Common myeloid progenitor, CD34-positive (primary cell): ENCODE measurements at regions not wholly inside any gene's neighbourhood (a gene's known extent, or its start where the extent isn't known, plus 50 kb on each side); places are given as distances from the start of the nearest gene placed in this dataset.

Experiments
- CTCF ChIA-PET: fragments of 350-600 bp; sonication (Branson Sonifier 250); formaldehyde crosslinking; loops from one replicate; lab custom pipeline; 2021; ENCODE audit warnings: antibody characterized with exemption; lab: Charles Lee
- POLR2A ChIA-PET: fragments of 350-600 bp; sonication (Branson Sonifier 250); formaldehyde crosslinking; loops from one replicate; lab custom pipeline; 2021; ENCODE audit warnings: antibody characterized with exemption; lab: Charles Lee
- DNase-seq, 3 donors: peaks; one replicate each; pipeline versions ENCODE4 v3.0.0 to v3.0.0-alpha.2; 2013
- H3K27ac ChIP-seq, 2 experiments: 1 replicate in 1 of 2; 2 replicates in 1 of 2; pipeline ENCODE4 v1.7.0; 2013; ENCODE audit warnings: inconsistent platforms in 2 of 2, low read length in 2 of 2, mild to moderate bottlenecking in 2 of 2, low read depth in 1 of 2, moderate library complexity in 1 of 2; ENCODE audit not compliant: severe bottlenecking in 2 of 2, insufficient read depth in 1 of 2, poor library complexity in 1 of 2
- H3K27me3 ChIP-seq, 5 experiments: replicated peaks in 2 of 5; 1 replicate in 3 of 5; 2 replicates in 2 of 5; pipeline versions ENCODE4 v1.6.1 to v1.7.0; 2013; ENCODE audit warnings: low read length in 4 of 5, mild to moderate bottlenecking in 2 of 5, moderate library complexity in 2 of 5, inconsistent platforms in 1 of 5; ENCODE audit not compliant: insufficient read depth in 5 of 5, control insufficient read depth in 4 of 5
- H3K36me3 ChIP-seq, 4 experiments: 1 replicate in 2 of 4; 2 replicates in 2 of 4; pipeline versions ENCODE4 v1.6.1 to v1.7.0; 2013; ENCODE audit warnings: low read length in 3 of 4, control low read depth in 1 of 4, mild to moderate bottlenecking in 1 of 4; ENCODE audit not compliant: control insufficient read depth in 4 of 4, insufficient read depth in 4 of 4
- H3K4me1 ChIP-seq, 4 experiments: 1 replicate in 3 of 4; 2 replicates in 1 of 4; pipeline versions ENCODE4 v1.6.1 to v1.7.1; 2013; ENCODE audit warnings: low read length in 3 of 4, mild to moderate bottlenecking in 3 of 4, control low read depth in 1 of 4, inconsistent platforms in 1 of 4, moderate library complexity in 1 of 4; ENCODE audit not compliant: control insufficient read depth in 4 of 4, insufficient read depth in 4 of 4; ENCODE audit errors: control extremely low read depth in 1 of 4
- H3K4me3 ChIP-seq, 7 experiments: 1 replicate in 4 of 7; 2 replicates in 3 of 7; pipeline versions ENCODE4 v1.5.1 to v1.7.0; 2013; ENCODE audit warnings: mild to moderate bottlenecking in 7 of 7, low read length in 6 of 7, moderate library complexity in 6 of 7, inconsistent platforms in 2 of 7, low read depth in 2 of 7, control low read depth in 1 of 7; ENCODE audit not compliant: insufficient read depth in 4 of 7, control insufficient read depth in 1 of 7; ENCODE audit errors: extremely low read depth in 1 of 7
- H3K9me3 ChIP-seq, 5 experiments: 1 replicate in 4 of 5; 2 replicates in 1 of 5; pipeline versions ENCODE4 v1.6.1 to v1.7.1; 2013; ENCODE audit warnings: low read length in 4 of 5, mild to moderate bottlenecking in 2 of 5, inconsistent platforms in 1 of 5, low read depth in 1 of 5, moderate library complexity in 1 of 5; ENCODE audit not compliant: control insufficient read depth in 4 of 5, insufficient read depth in 2 of 5; ENCODE audit errors: control extremely low read depth in 1 of 5
- WGBS: methylation state at CpG from one replicate; pipeline ENCODE4 v1.1.5; 2013; ENCODE audit not compliant: insufficient coverage; 5-methylcytosine and 5-hydroxymethylcytosine counted together

DNA sequence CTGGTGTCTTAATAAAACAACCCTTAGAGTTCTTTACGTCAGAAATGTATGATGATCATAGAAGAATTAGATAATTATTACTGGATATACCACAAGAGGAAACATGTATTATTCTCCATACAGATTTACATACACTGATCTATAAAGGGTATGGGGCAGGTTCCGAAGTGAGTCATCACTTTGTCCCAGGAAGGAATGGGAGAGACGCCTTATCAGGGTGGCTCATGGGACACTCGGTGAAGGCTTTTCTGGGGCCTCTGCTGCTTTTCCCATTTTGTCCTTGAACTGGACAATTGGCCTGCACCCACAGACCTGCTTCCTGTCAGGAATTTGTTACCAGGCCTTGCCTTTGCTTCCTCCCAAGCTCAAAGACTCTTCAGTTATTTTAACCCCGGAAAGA is 233.8 kb upstream of the RUNX1 start:
- POLR2A ChIA-PET = no interaction called here

DNA sequence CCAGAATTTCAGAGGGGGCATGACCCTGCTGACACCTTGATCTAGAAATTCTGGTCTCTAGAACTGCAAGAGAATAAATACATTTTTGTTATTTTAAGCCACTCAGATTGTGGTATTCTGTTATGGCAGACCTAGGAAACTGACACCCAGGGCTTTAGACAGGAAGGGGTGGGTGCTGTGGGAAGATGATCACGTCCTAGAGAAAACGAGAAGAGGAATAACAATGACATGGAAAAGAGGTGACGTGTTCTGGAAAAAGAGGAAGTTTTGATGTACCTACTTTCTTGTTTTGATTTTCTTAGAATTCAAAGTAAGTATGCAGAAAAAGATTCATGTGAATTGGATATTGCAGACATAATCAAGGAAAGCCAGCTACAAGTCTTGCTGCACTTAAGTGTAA is 232.9 kb upstream of the RUNX1 start:
- Histone ChIP-seq H3K27me3 (no peaks in the 10 kb centered on the region), H3K36me3 (no peaks in the 10 kb centered on the region), H3K4me3 (no peak overlapping the region), H3K27ac (no peak overlapping the region), H3K9me3 (peaks cover 0 to under 1% (median 0%) of the 10 kb centered on the region in 5 experiments), H3K4me1 (no peaks in the 10 kb centered on the region)
- ChIA-PET POLR2A (no interaction called here), CTCF (no interaction called here)
- whole genome bisulfite sequencing = 0% methylated on average over 3 of the region's 3 CpGs
- peak in 2 of 3 donors; percentile 7 to 9 for DNase-seq

More for the DNA sequence above, 233.8 kb upstream of the RUNX1 start:
- WGBS = 94% methylated on average over 4 of the region's 5 CpGs
- Histone ChIP-seq H3K4me1 (no peaks in the 10 kb centered on the region), H3K27me3 (no peaks in the 10 kb centered on the region), H3K27ac (no peak overlapping the region), H3K9me3 (peaks cover 1 to 7% (median 5%) of the 10 kb centered on the region in 5 experiments), H3K4me3 (no peak overlapping the region), H3K36me3 (no peaks in the 10 kb centered on the region)
- CTCF ChIA-PET = no interaction called here
- DNase-seq = no peak

DNA sequence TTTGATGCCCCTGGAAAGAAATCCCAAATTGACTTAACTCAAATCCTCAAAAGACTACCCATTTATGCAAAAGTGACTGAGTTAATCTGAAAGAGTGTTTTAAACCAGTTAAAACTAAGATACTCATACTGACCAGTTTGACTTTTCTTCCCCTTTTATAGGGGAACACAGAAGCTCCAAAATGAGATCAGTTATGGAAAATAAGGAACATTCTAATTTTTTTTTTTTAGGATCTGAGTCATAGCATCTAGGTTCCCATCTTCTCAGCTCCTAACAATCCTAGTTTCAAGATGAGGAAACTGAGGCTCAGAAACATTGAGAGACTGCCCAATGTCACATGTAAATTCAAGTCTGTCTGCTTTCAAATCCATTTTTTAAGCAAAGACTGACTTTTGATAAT is 231.1 kb upstream of the RUNX1 start:
- no peaks in the 10 kb centered on the region for H3K9me3 ChIP-seq
- POLR2A ChIA-PET = interaction anchor here (0.6 kb wide), 1 partner anchor 175 kb away, joined by 6 read pairs; no protein-coding TSS in a partner anchor
- H3K4me1 ChIP-seq = no peaks in the 10 kb centered on the region
- DNase-seq = no peak
- CTCF ChIA-PET = interaction anchor here (0.6 kb wide), 1 partner anchor 11 kb away, joined by 3 read pairs; no protein-coding TSS in a partner anchor
- H3K27me3 ChIP-seq = no peaks in the 10 kb centered on the region
- no peak overlapping the region for H3K27ac ChIP-seq
- no peak overlapping the region for H3K4me3 ChIP-seq
- no peaks in the 10 kb centered on the region for H3K36me3 ChIP-seq

DNA sequence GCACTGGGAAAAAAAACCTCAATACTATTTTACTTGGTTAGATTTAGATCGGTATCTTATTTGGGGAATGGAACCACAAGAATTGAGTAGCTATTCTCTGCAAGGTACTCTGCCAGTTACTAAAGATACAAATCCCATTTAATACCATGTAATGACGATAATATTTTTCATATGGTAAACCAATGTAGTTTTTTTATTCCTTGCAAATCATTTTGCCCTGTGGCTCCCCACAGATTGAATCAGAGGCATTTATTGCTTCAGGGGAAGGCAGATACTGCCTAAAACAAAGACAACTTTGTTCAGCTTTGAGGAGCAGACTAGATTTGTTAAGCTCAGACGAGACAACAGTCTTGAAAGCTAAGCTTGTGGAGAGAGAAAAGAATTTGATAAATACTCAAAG is 226.7 kb upstream of the RUNX1 start:
- no peak overlapping the region for H3K27ac ChIP-seq
- POLR2A ChIA-PET = no interaction called here
- no peaks in the 10 kb centered on the region for H3K9me3 ChIP-seq
- no peaks in the 10 kb centered on the region for H3K36me3 ChIP-seq
- no peaks in the 10 kb centered on the region for H3K27me3 ChIP-seq
- H3K4me3 ChIP-seq = no peak overlapping the region
- no peak for DNase-seq
- H3K4me1 ChIP-seq = no peaks in the 10 kb centered on the region
- no CpG with 5 or more reads among the region's 3 CpGs for WGBS
- CTCF ChIA-PET = interaction anchor here (1.2 kb wide), 1 partner anchor 26 kb away, joined by 3 read pairs; no protein-coding TSS in a partner anchor

DNA sequence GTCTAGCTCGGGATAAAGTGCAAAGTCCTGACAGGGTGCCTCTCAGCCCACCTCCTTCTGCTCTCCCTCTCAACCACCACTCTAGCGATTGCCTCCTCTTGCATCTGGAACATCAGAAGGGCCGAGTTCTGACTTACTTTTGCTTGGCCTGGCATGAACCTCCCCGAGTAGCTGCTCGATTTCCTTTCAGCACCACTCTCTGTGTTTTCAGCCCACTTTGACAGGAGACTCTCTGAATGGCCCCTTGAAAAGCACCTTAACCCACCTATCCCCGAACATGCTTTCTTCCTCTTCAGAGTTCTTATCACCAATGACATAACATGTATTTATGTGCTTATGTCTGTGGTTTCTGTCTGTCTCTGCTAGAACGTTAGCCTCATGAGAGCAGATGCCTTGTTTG is 225.8 kb upstream of the RUNX1 start:
- DNase-seq = no peak
- POLR2A ChIA-PET = no interaction called here
- Histone ChIP-seq H3K27ac (no peak overlapping the region), H3K4me3 (no peak overlapping the region), H3K4me1 (no peaks in the 10 kb centered on the region), H3K36me3 (no peaks in the 10 kb centered on the region), H3K27me3 (no peaks in the 10 kb centered on the region), H3K9me3 (no peaks in the 10 kb centered on the region)
- CTCF ChIA-PET = interaction anchor here (1.1 to 1.2 kb wide), 2 partner anchors 10 to 25 kb away, joined by 3 read pairs; no protein-coding TSS in a partner anchor
- WGBS = 92% methylated on average over 5 of the region's 7 CpGs

DNA sequence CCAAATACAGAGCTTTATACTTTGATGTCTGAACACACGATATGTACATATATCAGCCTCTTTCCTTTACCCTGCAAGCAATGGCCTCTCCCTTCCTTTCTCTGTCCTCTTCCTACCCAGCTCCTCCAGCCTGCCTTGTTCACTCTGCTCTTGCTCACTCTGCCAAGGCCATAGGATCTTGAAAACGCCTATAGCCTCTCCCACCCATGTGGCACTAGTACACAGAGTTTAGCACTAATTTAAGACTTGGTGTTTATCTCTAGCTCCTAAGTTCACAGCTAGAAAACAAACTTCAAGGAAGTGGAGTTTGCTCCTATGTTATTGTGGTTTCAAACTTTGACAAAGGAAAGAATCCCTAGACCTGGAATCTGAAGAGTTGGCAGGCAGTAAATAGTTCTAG is 225.0 kb upstream of the RUNX1 start:
- no peaks in the 10 kb centered on the region for H3K27me3 ChIP-seq
- 90% methylated on average over 2 of the region's 2 CpGs for WGBS
- H3K4me3 ChIP-seq = no peak overlapping the region
- ChIA-PET CTCF (interaction anchor here (1.1 kb wide), 1 partner anchor 9 kb away, joined by 3 read pairs; no protein-coding TSS in a partner anchor), POLR2A (no interaction called here)
- H3K27ac ChIP-seq = no peak overlapping the region
- no peaks in the 10 kb centered on the region for H3K36me3 ChIP-seq
- DNase-seq = no peak
- H3K4me1 ChIP-seq = no peaks in the 10 kb centered on the region
- H3K9me3 ChIP-seq = no peaks in the 10 kb centered on the region

DNA sequence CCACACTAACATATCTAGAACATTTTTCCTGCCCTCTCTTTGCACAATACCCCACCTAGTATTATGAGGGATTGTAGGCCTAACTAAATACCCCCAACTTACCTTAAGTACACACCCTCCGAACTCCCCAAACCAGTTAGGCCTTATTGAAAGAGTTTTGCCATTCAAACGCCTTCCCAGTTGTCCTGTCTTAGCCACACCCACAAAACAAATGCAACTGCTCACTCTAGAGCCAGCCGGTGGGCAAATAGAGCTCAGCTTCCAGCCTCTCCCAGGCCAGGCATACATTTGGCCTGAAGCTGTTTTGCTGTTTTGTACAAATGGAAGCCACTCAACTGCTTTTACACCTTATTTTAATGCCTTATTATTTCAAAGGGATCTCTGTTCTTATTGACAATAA is 224.2 kb upstream of the RUNX1 start:
- no peak for DNase-seq
- CTCF ChIA-PET = no interaction called here
- H3K4me3 ChIP-seq = no peak overlapping the region

More for the DNA sequence above, 224.2 kb upstream of the RUNX1 start:
- 93% methylated on average over 2 of the region's 3 CpGs for WGBS
- no peaks in the 10 kb centered on the region for H3K36me3 ChIP-seq
- no peaks in the 10 kb centered on the region for H3K27me3 ChIP-seq
- H3K27ac ChIP-seq = no peak overlapping the region
- H3K4me1 ChIP-seq = no peaks in the 10 kb centered on the region
- POLR2A ChIA-PET = no interaction called here
- H3K9me3 ChIP-seq = no peaks in the 10 kb centered on the region
